ENCODE measurements at regions not wholly inside any gene's neighbourhood (a gene's known extent, or its start where the extent isn't known, plus 50 kb on each side); places are given as distances from the start of the nearest gene placed in this dataset.

DNA sequence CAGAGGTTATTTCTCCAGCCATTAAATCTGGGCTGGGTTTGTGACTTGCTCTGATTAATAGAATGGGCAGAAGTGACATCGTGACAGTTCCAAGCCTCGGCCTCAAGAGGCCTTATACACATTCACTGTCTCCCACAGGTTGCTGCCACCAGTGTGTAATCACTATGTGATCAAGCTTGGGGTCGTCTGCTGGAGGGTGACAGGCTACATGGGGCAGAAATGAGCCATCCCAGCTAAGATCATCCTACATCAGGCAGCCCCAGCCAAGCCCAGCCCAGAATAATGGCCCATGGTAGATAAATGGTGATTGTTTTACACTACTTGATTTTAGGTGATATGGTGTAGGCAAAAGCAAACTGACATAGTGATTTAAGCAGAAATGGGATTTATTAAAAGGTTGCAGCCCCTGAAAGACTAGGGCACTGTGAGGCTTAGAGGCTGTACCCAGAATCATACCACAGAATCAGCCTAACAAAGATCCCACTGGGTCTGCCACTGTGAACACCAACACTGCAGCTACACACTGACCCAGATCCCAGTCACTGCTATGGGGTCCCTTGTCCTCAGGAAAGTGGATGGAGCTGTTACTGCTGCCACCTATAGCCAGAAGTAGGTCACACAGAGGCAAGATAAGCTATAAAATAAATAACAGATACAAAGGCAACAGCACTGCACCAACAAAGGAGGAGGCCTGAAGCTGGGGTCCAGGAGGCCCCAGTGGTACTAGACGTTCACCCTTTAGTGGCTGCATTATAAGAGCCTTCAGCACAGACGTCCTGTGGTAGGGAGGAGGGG, 159.6 kb upstream of the RBPJ start:
- TF ChIP-seq, protein P1, sequence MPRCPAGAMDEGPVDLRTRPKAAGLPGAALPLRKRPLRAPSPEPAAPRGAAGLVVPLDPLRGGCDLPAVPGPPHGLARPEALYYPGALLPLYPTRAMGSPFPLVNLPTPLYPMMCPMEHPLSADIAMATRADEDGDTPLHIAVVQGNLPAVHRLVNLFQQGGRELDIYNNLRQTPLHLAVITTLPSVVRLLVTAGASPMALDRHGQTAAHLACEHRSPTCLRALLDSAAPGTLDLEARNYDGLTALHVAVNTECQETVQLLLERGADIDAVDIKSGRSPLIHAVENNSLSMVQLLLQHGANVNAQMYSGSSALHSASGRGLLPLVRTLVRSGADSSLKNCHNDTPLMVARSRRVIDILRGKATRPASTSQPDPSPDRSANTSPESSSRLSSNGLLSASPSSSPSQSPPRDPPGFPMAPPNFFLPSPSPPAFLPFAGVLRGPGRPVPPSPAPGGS (IDR thresholded peaks at IDR 0.05), result no peak
- H3K4me2 ChIP-seq, result no peak overlapping the region
- H3K9me3 ChIP-seq, result no peaks in the 10 kb centered on the region
- WGBS (ENCODE audit: missing lambda C conversion rate), result 20% methylated on average over 4 of the region's 5 CpGs
- ATAC-seq (peak; percentile 43 to 56; a peak in 2 of 6 replicates), DNase-seq (ENCODE audit: low read depth in 1 of 2, low spot score in 1 of 2) (no peak), FAIRE-seq (no peak)
- no peak overlapping the region for H3K27ac ChIP-seq
- ChIA-PET POLR2A (no interaction called here), CTCF (no interaction called here)
- H3K4me3 ChIP-seq, result no peak overlapping the region
- H3K4me1 ChIP-seq, result no peaks in the 10 kb centered on the region

DNA sequence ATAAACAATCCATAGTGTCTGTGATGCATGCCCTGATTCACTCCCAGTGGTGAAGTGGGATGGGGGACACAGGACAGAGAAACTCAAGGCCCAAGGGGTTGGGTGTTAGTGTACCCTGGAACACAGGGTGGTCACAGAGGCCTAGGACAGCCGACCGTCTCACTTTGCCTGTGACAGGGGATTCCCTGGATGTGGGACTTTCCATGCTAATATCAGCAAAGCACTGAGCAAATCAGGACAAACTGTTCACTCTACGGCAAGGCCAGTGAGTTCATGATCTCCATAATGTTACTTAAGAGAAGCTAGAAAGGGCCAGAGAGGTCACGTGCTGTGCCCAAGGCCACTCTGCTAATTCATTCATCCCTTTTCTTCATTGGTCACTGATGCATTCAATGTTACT, 158.7 kb upstream of the RBPJ start:
- DNase-seq (ENCODE audit: low read depth in 1 of 2, low spot score in 1 of 2), result no peak
- TF ChIP-seq HOXA7 (CRISPR knock-in tag; IDR thresholded peaks at IDR 0.05) (no peak), MYC (IDR thresholded peaks at IDR 0.05; ENCODE audit: borderline replicate concordance, low read length) (no peak), PHF8 (IDR thresholded peaks at IDR 0.05; ENCODE audit: borderline replicate concordance, low read depth) (no peak), CHD4 (IDR thresholded peaks at IDR 0.05; ENCODE audit: borderline replicate concordance) (no peak), ZC3H11A (IDR thresholded peaks at IDR 0.05) (no peak), RCOR1 (IDR thresholded peaks at IDR 0.05; ENCODE audit: low read depth, low read length) (no peak), CHD2 (IDR thresholded peaks at IDR 0.05; ENCODE audit: low read length, partially characterized antibody) (no peak)
- TF ChIP-seq, protein P2, sequence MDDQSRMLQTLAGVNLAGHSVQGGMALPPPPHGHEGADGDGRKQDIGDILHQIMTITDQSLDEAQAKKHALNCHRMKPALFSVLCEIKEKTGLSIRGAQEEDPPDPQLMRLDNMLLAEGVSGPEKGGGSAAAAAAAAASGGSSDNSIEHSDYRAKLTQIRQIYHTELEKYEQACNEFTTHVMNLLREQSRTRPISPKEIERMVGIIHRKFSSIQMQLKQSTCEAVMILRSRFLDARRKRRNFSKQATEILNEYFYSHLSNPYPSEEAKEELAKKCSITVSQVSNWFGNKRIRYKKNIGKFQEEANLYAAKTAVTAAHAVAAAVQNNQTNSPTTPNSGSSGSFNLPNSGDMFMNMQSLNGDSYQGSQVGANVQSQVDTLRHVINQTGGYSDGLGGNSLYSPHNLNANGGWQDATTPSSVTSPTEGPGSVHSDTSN (IDR thresholded peaks at IDR 0.05), result no peak
- H3K27ac ChIP-seq, result no peak overlapping the region
- H3K9me3 ChIP-seq, result no peaks in the 10 kb centered on the region
- POLR2A ChIA-PET, result no interaction called here
- no peak for FAIRE-seq
- 73% methylated on average over 4 of the region's 4 CpGs for WGBS (ENCODE audit: missing lambda C conversion rate)
- ATAC-seq, result no peak
- CTCF ChIA-PET, result interaction anchor here (1.3 kb wide), 2 partner anchors 173 to 176 kb away, joined by 3 to 4 read pairs; no protein-coding TSS in a partner anchor
- no peak overlapping the region for H3K4me3 ChIP-seq
- H3K4me2 ChIP-seq, result no peak overlapping the region
- no peaks in the 10 kb centered on the region for H3K4me1 ChIP-seq

DNA sequence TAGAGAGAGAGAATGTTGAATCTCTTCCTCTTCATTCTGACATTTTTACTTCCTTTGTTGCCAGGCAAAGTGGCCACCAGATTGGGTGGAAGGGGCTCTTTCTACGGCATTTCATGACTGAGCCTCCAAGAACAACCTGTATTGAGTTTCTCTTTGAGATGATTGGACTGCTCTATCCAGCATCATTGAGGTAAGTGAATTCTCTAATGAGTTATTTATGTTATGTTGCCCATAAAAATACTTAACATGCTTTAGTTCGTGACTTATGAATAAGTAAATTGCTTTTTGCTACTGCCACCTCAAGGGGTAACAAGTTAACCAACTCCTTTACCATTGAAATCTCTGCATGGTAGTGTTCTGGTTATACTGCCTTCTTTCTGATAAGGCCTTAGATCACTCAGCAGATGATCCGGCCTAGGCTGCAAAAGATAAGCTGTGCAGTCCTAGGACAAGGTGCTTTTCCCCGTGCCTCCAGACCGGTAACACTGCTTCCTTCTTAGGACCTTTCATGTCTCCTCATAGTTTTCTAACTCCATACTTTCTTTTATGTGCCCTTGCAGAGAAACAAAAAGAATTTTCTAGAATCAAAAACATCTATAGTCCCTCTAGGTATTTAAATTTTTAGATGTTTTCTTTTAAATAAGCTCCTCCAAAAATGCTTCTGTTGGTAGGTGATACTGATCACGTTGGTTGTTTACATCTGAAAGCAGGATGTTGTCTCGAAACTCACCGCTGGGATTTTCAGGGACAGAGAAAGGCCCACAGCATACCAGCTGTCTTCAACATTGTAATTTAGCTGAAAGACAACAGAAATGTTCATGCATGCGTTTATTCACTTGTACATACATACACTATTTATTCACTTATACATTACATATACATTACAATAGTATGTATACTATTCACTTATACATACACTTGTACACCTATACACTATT, 157.1 kb upstream of the RBPJ start:
- Histone ChIP-seq H3K9me3 (no peaks in the 10 kb centered on the region), H3K4me3 (no peak overlapping the region), H3K4me1 (no peaks in the 10 kb centered on the region), H3K4me2 (no peak overlapping the region), H3K27ac (no peak overlapping the region)
- ATAC-seq (no peak), DNase-seq (ENCODE audit: low read depth in 1 of 2, low spot score in 1 of 2) (no peak), FAIRE-seq (no peak)
- ChIA-PET CTCF (interaction anchor here (1.3 kb wide), 2 partner anchors 175 to 178 kb away, joined by 3 to 4 read pairs; no protein-coding TSS in a partner anchor), POLR2A (no interaction called here)
- WGBS (ENCODE audit: missing lambda C conversion rate), result 63% methylated on average over 9 of the region's 9 CpGs
- TF ChIP-seq CHD4 (IDR thresholded peaks at IDR 0.05; ENCODE audit: borderline replicate concordance) (no peak), NFE2L2 (conservative IDR thresholded peaks at IDR 0.05; ENCODE audit: low read length) (no peak), FOSB (CRISPR knock-in tag; IDR thresholded peaks at IDR 0.05) (no peak), HOXB13 (CRISPR knock-in tag; IDR thresholded peaks at IDR 0.05; ENCODE audit: low read depth) (no peak), CBX8 (IDR thresholded peaks at IDR 0.05) (no peak), NPAS2 (CRISPR knock-in tag; IDR thresholded peaks at IDR 0.05; ENCODE audit: borderline replicate concordance) (no peak), RFX5 (IDR thresholded peaks at IDR 0.05) (no peak), POLR2AphosphoS2 (conservative IDR thresholded peaks at IDR 0.05; ENCODE audit: low read length) (no peak)
- TF ChIP-seq, protein P2 (IDR thresholded peaks at IDR 0.05), result no peak
- TF ChIP-seq, protein P3, sequence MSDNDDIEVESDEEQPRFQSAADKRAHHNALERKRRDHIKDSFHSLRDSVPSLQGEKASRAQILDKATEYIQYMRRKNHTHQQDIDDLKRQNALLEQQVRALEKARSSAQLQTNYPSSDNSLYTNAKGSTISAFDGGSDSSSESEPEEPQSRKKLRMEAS (IDR thresholded peaks at IDR 0.05), result no peak
- TF ChIP-seq, protein P1 (IDR thresholded peaks at IDR 0.05), result no peak
